Myocyte (in vitro differentiated cells): ENCODE measurements at regions not wholly inside any gene's neighbourhood (a gene's known extent, or its start where the extent isn't known, plus 50 kb on each side); places are given as distances from the start of the nearest gene placed in this dataset.

Experiments used
- DNase-seq: peaks from one replicate; pipeline ENCODE4 v3.0.0-alpha.2; 2012; ENCODE audit warnings: low read depth

DNA sequence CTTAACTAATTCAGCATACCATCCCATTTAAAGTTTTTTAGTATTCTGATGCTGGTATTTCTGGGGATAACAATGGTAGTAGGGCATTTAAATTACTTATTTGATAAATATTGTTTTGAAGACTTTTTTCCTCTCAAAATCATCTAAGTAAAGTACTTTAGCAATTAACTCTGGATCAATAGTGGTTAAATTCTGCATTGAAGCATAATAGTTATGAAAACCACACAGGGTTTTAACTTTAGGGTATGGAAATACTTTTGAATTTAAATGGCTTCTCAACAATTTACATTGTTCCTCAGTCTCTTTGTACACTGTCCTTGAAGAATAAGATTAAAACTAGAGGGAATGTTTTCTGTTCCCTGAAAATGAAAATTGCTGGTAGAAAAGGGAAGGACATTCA is 202.6 kb upstream of the STEAP4 start:
- no peak for DNase-seq

DNA sequence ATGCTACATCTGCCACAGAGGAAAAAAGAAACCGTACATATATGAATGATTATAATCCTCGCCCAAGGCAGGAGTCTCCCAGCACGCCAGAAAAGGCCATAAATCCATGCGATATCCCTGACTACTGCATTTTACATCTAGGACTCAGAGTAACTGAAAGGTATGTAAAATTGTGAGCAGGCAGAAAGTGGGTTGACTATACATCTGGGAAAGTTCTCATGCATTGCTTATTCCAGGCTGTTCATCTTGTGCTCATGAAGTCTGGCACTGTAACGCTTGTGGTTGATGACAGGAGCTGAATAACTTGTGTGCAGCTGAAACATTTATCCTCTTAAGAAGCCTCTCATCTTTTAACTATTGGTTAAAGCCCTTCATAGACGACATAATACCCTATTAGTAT is 193.4 kb upstream of the STEAP4 start:
- no peak for DNase-seq

DNA sequence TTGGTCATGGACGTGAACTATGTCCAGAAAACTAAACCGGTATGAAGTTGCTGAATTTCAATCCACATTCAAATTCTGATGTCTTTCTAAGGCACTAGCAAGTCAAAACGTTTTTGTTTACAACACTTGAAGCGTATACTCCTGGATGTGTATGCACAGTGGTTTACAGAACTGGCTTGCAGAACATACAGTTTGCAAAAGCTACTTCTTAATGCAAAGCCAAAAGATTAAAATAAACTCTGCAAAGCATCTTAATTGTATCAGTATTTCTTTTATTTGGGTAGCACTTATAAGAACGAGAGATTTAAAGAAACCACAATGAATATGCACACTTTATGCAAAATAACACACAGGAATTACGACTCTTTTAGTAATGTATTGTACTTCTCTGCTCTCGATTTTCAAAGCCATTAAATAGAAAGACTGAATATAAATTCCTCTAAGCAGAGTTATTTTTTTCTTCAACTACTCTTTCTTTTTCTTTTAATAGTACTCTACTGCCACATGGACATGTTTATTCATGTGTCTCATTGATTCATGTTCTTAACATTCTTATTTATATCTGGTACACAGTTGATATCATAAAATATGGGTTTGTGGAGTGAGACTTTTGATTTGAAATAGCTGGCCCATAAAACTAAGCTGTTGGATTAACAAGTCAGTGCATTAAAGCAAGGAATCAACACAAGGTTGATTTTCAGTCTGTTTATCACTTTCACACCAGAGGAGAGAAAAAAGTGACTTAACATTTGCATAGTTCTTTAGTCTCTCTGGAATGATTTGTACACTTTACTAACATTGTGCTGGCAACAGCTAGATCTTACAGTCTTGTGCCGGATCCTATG is 189.4 kb upstream of the STEAP4 start:
- DNase-seq: no peak

DNA sequence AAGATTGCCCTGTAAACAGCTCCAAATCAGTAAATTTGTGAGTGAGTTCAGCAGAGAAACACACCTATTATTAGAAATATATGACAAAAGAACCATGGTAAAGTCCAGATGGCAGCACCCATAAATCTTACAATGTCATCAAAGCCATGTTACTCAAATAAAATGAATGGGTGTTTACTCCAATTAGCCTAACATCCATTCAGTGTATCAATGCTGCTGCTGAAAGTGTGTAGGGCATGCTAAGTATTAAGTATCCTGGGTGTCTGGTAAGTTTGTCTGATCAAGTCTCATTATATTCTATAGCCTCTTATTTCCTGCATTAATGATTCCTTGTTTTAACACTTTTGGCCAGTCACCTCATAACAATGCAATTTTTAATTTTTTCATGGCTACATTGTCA is 185.5 kb upstream of the STEAP4 start:
- DNase-seq: no peak

DNA sequence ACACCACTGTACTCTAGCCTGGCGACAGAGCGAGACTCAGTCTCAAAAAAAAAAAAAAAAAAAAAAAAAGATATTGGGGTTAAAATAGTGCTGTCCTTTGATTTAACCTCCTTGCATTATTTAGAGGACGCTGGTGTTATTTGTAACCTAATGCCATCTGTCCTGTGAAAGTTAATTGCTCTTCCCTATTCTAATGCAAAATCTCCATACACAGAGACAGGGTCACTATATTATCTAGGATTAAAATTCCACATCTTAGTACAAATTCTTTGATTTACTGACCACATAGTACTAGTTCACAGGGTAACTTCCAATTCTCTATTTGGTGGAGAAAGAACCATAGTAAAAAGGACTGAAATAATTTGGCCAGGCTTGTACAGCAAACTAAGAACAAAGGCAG is 184.2 kb upstream of the STEAP4 start:
- DNase-seq: no peak

DNA sequence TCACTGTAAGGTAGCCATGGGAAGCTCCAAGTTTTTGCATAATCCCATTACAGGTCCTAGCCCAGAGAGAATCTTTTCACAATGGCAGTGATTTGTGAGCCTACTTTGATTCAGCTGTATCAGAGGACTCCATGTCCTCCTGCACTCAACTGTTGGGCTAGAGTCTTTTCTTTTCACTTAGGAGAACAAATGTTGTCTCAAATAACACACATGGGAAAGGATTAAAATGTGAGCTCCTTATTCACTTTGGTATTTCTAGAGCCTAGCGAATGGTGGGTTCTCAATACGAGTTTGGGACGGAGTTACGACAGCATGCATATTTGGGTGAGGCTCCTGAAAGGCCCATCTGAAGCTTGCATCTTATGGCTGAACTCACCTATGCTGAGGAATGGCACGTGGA is 183.5 kb upstream of the STEAP4 start:
- DNase-seq: no peak

DNA sequence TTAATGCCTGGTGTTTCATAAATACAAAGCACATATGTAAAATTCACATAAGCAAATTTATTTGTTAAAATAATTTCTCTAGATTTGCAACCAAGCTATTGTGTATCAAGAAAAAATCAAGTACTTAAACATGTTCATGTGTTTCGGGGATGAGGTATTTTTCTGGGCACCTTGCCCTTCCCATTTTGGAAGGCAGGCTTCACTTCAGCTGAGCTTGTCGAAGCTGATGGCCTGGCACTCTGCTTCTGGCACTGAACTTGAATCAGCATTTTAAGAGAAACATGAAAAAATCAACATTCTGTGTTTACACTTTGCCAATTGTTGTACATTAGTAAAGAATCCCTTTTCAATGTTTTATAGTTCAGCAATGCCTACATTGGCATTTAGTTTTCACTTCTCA is 179.1 kb upstream of the STEAP4 start:
- no peak for DNase-seq

DNA sequence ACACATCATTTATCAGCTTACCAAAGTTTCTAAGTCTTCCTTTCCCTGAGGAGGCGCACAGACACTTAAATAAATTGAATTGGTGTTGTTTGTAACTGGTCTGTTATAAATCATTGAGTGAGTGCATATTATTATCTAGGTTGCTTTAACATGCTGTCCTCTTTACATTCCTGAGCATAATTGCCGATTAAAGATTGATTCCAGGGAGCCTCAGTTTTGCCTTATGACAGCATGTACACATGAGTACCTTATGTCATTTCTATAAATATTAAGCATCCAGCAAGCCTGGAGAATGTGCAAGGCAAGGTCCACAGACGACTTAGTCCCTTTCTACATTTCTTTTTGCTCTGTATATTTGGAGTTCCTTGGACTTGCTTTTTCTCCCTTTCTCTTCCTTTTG is 177.9 kb upstream of the STEAP4 start:
- no peak for DNase-seq

DNA sequence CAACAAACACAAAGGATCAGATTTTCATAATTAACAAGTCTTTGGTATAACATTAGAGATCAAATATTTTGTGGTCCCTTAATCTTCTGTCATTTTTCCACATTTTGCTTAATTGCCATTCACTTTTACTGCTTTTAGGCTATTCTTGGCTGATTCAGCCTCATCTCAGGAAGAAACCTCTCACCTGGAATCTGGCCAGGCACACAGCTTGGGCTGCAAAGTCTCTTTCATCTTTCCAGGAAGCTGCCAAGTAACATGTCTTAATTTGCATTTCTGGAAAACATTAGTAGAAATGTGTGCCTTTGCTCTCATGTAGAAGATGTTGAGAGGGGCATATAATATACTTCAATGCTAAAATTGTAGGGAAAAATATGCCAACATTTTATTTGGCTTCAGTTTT is 174.2 kb upstream of the STEAP4 start:
- DNase-seq: no peak

DNA sequence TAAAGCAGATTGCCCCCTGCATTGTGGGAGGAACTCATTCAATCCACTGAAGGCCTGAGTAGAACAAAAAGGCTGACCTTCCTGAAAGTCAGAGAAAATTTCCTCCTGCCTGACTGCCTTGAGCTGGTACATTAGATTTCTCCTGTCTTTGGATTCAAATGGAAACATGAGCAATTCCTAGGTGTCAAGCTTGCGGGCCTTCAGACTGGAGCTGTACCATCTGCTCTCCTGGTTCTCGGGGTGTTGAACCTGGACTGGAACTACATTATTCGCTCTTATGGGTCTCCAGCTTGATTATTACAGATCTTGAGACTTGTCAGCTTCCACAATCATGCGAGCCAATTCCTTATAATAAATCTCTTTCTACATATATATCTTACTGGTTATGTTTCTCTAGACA is 173.6 kb upstream of the STEAP4 start:
- DNase-seq: no peak

DNA sequence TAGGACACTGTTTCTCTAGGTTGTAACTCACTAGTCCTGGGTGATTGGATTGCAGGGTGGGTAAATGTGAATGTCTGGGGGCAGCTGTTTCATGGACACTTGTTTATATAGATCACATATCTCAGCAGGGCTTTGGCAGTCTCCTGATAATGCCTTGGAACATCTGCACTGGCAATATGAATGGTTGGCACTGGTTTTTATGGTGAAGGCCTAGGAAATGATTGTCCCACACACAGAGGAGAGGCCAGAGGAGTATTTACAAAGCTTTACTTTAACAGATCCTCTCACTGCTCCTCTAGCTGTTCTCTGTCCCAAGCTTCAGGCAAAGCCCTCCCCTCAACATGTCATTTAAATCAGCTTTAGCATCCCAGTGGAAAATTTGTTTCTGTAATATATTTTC is 171.3 kb upstream of the STEAP4 start:
- DNase-seq: no peak

DNA sequence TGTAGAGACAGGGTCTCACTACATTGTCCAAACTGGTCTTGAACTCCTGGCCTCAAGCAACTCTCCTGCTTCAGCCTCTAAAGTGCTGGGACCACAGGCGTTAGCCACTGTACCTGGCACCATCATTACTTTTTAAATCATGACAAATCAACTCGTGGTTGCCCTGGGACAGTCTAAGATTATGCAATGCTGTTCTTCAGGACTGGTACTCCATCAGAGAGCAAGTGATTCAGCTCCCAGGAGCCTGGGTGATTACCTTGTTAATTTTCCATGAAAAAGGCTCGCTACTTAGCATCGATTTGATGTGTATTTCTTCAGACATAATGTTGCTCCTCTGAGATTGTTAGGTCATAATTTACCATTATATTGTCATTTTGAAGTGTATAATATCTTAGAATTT is 158.9 kb upstream of the STEAP4 start:
- DNase-seq: no peak

DNA sequence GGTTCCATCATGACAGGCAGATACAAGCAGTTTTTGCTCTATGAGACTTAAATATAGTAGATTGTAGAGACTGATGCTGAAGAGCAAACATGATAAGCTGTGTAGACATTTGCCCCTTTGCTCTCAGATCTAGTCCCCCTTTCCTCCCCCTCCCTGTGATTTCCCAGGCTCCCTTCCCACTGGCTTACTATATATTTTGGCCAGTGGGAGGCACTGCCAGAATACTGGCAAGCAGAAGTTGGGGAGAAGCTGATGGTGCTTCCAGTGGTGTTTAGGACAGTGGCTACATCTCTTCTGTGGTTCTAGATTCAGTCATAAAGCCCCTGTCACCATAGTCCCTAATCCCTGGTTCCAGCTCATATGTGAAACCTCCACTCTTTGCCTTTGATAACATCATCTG is 156.1 kb upstream of the STEAP4 start:
- no peak for DNase-seq

DNA sequence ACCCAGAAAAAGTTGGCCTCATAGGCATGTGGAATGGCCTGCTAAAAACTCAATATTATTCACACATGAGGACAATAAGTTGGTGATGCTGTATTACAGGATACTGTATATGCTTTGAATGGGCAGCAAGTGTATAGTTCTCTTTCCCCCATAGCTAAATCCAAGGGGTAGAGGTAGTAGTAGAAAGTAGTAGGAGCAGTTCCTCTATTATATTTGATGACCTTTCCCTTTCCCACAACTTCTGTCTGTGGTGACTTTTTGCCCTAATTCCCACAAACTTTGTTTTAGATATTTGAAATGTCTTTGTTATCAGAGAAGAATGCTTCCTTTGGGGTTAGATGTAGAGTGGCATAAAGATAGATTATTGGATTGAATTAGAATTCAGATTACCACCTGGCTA is 154.0 kb upstream of the STEAP4 start:
- DNase-seq: no peak

DNA sequence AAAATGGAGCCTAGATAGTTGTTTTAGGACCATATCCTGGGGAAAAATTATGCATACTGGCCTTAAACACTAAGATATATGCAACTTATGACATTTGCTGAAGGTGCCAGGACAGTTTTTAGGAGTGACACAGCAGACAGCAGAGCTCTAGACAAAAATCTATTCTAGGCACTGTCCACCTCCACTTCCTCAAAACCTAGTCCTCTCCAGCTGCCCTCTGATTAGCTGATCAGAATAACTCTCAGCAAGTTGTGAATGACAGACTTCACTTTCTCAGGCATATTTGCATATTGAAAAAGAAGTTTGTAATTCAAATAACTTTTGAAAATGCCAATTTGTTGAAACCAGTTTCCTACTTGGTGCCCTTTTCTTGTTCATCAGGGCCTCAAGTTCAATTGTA is 152.3 kb upstream of the STEAP4 start:
- DNase-seq: no peak

DNA sequence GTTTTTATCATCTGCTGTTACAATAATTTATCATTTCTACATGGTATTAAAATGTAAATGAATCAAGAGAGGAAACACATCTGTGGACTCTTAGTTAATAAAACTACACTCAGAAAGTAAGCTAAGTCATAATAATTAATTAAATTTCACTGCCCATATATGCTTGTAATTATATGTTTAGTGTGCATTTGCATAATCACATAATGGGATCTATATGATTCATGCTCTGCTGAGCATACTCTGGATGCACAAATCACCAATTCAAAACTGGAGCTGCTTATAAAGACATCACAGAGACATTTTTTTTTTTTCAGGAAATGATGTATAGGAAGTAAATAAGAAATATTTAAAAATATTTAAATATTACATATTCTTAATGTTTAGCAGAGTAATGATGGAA is 151.6 kb upstream of the STEAP4 start:
- no peak for DNase-seq

DNA sequence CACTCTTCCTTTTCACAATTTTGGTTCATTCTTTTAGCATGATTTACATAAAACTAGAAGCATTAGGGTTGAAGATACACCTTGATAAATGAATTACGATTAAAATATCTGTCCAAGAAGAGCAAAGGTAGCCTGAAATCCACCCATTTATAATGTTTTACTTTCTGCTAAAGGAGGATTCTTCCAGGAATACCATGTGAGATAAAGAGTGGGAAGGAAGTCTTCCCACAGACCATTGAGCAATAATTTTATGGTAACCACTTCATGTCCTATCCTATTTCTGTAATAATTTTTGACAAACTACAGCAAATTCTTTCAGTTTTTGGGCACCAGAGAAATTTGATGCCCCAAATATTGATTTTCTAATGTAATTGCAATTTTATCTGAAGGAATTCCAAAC is 150.6 kb upstream of the STEAP4 start:
- no peak for DNase-seq

DNA sequence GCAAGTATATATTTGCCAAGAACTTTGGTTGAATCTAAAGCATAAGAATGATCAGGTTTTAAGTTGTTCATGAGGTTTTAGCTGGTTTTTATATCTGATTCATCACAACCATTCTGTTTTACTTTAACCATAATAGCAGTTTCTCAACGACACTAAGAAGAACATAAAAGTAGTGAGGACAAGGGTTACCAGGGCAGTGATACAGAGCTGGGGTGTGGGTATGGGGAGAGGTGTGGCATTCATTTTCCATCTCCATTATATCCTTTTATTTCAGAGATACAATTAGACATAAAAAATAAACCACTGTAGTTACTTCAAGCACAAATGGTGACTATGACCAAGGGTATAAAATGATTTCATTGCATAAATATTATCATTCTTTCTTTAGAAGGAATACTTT is 149.8 kb upstream of the STEAP4 start:
- no peak for DNase-seq

DNA sequence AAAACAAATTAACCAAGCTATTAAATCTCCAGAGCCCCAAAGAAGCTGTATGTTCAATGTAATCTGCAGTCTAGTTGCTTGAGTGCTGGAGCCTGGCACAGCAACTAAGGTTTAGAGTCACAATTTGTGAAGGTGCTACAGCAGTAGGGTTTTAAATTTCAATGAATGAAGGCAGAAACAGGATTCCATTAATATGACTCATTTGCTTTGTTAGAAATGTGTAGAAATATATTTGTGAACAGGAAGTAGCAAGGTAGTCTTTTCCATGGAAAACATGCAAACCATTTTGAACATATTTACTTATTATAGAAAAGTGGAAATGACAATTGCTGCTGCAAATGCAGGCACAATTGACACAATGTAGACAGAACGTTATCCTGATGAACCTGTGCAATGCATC is 149.0 kb upstream of the STEAP4 start:
- DNase-seq: no peak

DNA sequence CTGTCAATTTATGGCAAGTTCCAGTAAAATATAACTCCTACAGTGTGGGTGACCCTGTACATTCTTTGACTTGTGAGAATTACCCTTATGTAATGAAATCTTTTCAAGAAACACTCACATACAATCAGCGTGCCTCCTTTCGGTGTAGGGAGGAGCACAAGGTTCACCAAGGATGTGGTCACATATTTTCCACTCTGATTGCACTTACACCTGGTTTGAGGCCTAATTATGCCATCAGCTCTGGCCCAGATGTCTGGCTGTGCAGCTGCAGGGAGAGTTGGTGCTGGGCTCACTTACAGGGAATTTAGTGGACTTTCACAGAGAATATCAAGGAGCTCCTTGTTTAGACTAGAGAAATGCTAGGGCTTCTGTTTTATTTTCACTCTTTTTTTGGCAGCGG is 146.0 kb upstream of the STEAP4 start:
- no peak for DNase-seq

DNA sequence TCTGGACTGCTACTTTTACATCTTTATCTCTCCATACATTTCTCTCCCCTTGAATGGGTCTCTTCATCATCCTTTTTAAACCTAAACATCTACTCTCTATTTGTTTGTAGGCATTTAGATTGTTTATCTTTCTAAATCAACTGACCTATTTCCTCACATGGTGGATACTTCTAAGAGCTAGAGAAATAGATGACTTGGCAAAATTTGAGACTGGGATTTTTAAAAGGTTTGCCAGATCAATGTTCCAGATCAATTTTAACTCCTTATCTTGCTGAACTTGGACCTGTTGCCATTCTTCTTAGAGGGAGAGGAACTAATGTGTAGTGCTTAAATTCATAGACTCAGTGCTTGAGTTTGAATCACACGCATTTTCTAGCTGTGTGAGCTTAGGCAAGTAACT is 144.2 kb upstream of the STEAP4 start:
- DNase-seq: no peak

DNA sequence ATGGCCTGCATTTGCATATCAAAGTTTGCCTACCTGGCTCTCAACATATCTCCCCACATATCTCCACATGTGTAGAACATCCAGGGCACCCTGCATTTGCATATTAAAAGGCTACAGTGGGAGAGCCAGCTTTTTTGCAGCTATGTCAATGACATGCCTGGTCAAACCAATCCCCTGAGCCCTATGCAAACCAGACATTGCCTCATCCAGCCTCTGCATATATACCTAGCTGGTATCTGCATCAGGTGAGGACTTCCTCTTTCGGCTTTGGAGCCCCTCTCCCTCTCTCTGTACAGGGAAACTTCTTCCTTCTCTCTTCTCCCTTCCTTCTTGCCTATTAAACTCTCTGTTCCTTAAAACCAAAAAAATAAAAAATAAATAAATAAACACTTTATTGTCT is 142.7 kb upstream of the STEAP4 start:
- DNase-seq: no peak

DNA sequence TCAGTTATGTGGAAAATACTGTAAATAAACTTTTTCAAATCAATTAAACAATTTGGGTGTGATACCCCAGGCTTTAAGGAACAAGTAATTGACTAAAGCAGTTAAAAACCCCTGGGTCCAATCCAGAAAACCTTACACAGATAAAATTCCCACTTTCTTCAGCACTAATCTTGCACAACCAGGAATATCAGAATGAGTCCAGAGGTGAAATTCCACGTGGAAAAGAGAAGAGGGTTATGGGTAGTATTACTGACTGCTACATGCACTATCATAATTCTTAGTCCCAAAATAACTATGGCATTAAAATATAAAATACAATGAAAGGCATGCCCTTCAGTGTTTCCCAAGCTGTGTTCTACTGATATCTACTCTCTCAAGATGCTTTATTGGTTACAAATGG is 135.7 kb upstream of the STEAP4 start:
- no peak for DNase-seq

DNA sequence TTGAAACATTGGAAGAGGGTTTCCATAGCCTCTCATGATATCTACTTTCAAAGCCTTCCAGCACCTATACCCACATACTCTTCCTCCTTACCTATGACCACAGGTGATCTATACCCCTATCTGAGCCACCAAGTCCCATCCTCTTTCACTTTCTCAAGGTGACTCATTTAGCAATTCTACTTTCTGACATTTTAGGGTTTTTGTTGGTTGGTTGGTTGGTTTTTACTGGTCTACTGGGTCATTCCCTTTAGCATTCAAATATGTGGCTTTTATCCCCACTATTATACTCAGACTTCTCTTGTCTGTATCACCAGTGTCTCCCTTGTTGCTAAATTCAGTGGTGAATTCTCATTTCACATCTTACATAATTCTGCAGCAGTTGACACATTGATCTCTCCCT is 130.4 kb upstream of the STEAP4 start:
- no peak for DNase-seq
